Neural progenitor cell (in vitro differentiated cells): ENCODE measurements at regions not wholly inside any gene's neighbourhood (a gene's known extent, or its start where the extent isn't known, plus 50 kb on each side); places are given as distances from the start of the nearest gene placed in this dataset.
"Not testable (repeated sequence)": the region's sequence is repeated elsewhere in the genome, so short reads cannot be mapped to it uniquely, and the experiment has no call there.

Experiments used
- DNase-seq: peaks from one replicate; pipeline ENCODE4 v3.0.0-alpha.2; 2016; ENCODE audit warnings: low spot score
- H2AFZ ChIP-seq: fragments of 200-600 bp; sonication (generic); replicated peaks from 2 replicates; pipeline ENCODE4 v1.6.1; 2016; ENCODE audit warnings: antibody characterized with exemption
- H3F3A ChIP-seq: fragments of 200-600 bp; sonication (generic); 2 replicates; pipeline ENCODE4 v1.6.1; 2016; ENCODE audit warnings: antibody characterized with exemption, low read depth
- H3K27ac ChIP-seq: fragments of 200-600 bp; sonication (generic); 2 replicates; pipeline ENCODE4 v1.5.1; 2016; ENCODE audit warnings: mild to moderate bottlenecking
- H3K27me3 ChIP-seq: fragments of 200-600 bp; sonication (generic); 2 replicates; pipeline ENCODE4 v1.6.1; 2016; ENCODE audit warnings: mild to moderate bottlenecking, moderate library complexity
- H3K36me3 ChIP-seq: fragments of 200-600 bp; sonication (generic); 2 replicates; pipeline ENCODE4 v1.5.1; 2016
- H3K4me1 ChIP-seq: fragments of 200-600 bp; sonication (generic); 2 replicates; pipeline ENCODE4 v1.6.1; 2016; ENCODE audit warnings: mixed run types
- H3K4me2 ChIP-seq: fragments of 200-600 bp; sonication (generic); 2 replicates; pipeline ENCODE4 v1.6.1; 2016
- H3K4me3 ChIP-seq: fragments of 200-600 bp; sonication (generic); 2 replicates; pipeline ENCODE4 v1.5.1; 2016
- H3K79me2 ChIP-seq: fragments of 200-600 bp; sonication (generic); 2 replicates; pipeline ENCODE4 v1.6.1; 2016; ENCODE audit warnings: low read depth
- H3K9ac ChIP-seq: fragments of 200-600 bp; sonication (generic); 2 replicates; pipeline ENCODE4 v1.6.1; 2016
- H3K9me3 ChIP-seq: fragments of 200-600 bp; sonication (generic); 2 replicates; pipeline ENCODE4 v1.5.1; 2016; ENCODE audit warnings: low read depth
- H4K20me1 ChIP-seq: fragments of 200-600 bp; sonication (generic); 2 replicates; pipeline ENCODE4 v1.6.1; 2016; ENCODE audit warnings: low read depth
- H3K27ac Mint-ChIP-seq: 3 replicates; pipeline ENCODE4 v1.8.0; 2021; ENCODE audit warnings: mixed read lengths
- H3K27me3 Mint-ChIP-seq: 2 replicates; pipeline ENCODE4 v1.8.0; 2022; ENCODE audit warnings: low read depth, mild to moderate bottlenecking, inconsistent platforms, moderate library complexity, mixed read lengths; ENCODE audit not compliant: insufficient read depth
- H3K36me3 Mint-ChIP-seq: 3 replicates; pipeline ENCODE4 v1.8.0; 2021; ENCODE audit warnings: mixed read lengths
- H3K4me1 Mint-ChIP-seq: 3 replicates; pipeline ENCODE4 v1.8.0; 2021; ENCODE audit warnings: mixed read lengths
- H3K4me3 Mint-ChIP-seq: 3 replicates; pipeline ENCODE4 v1.8.0; 2021; ENCODE audit warnings: mild to moderate bottlenecking, moderate library complexity, mixed read lengths
- H3K9me3 Mint-ChIP-seq: 3 replicates; pipeline ENCODE4 v1.8.0; 2020; ENCODE audit warnings: mixed read lengths
- CTCF ChIP-seq: fragments of 200-600 bp; sonication (generic); IDR thresholded peaks from 2 replicates; pipeline ENCODE4 v1.5.1; 2017; ENCODE audit warnings: antibody characterized with exemption, mild to moderate bottlenecking
- EZH2 ChIP-seq: fragments of 200-600 bp; sonication (generic); IDR thresholded peaks from 2 replicates; pipeline ENCODE4 v1.6.1; 2017; ENCODE audit warnings: antibody characterized with exemption, mild to moderate bottlenecking, moderate library complexity
- EZH2phosphoT487 ChIP-seq: fragments of 200-600 bp; sonication (generic); IDR thresholded peaks from 2 replicates; pipeline ENCODE4 v1.6.1; 2017; ENCODE audit warnings: antibody characterized with exemption

DNA sequence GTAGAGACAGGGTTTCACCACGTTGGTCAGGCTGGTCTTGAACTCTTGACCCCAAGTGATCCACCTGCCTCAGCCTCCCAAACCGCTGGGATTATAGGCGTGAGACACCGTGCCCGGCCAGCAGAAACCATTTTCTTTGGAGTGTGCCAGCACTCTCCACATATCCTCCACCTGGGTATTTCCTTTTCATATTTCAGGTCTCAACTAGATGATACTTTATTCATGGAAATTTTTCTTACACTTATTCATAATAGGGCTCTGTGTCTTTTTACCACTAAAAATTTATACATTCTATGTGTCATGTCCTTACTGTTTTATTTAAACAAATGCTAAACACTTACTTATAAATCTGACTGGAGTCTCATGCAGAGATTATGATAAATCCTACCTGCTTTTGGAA, 305.9 kb downstream of the PCDH20 start:
- no peak for TF ChIP-seq EZH2
- no peak for TF ChIP-seq CTCF
- no peak for TF ChIP-seq EZH2phosphoT487
- H3K9ac ChIP-seq: no peak overlapping the region
- no peaks in the 10 kb centered on the region for H3K9me3 ChIP-seq
- no peaks in the 10 kb centered on the region for H3K27me3 Mint-ChIP-seq
- H3K4me3 Mint-ChIP-seq: no peak overlapping the region
- peaks cover 3% of the 10 kb centered on the region for H3K4me1 Mint-ChIP-seq
- H3K79me2 ChIP-seq: no peaks in the 10 kb centered on the region
- H3K4me1 ChIP-seq: no peaks in the 10 kb centered on the region
- H3F3A ChIP-seq: no peaks in the 10 kb centered on the region
- H3K27ac ChIP-seq: no peak overlapping the region
- no peaks in the 10 kb centered on the region for H3K9me3 Mint-ChIP-seq
- no peaks in the 10 kb centered on the region for H3K36me3 ChIP-seq
- no peak overlapping the region for H2AFZ ChIP-seq
- no peaks in the 10 kb centered on the region for H4K20me1 ChIP-seq
- no peaks in the 10 kb centered on the region for H3K27me3 ChIP-seq
- DNase-seq: no peak
- H3K27ac Mint-ChIP-seq: no peak overlapping the region
- no peaks in the 10 kb centered on the region for H3K36me3 Mint-ChIP-seq
- no peak overlapping the region for H3K4me3 ChIP-seq
- H3K4me2 ChIP-seq: no peak overlapping the region

DNA sequence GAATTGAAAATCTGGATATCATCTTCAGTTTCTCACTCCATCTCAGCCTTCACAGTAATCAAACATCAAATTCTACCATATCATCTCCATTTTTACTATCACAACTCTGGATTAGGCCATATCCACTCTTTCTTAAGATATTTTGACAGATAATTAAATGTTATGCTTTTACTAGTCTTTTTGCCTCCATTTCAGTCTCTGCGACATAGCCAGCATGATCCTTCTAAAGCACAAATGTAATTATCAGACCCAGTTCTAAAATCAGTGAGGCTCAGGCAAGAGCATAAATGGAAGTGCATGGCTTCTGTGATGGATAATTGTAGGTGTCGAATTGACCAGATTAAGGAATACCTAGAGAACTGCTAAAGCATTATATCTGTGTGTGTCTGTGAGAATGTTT, 307.7 kb downstream of the PCDH20 start:
- H3K27me3 Mint-ChIP-seq: no peaks in the 10 kb centered on the region
- H3K4me3 ChIP-seq: no peak overlapping the region
- H3K27me3 ChIP-seq: no peaks in the 10 kb centered on the region
- no peaks in the 10 kb centered on the region for H3K9me3 Mint-ChIP-seq
- no peaks in the 10 kb centered on the region for H3F3A ChIP-seq
- H3K4me2 ChIP-seq: no peak overlapping the region
- no peaks in the 10 kb centered on the region for H3K4me1 ChIP-seq
- no peak overlapping the region for H3K27ac ChIP-seq
- peaks cover 3% of the 10 kb centered on the region for H3K4me1 Mint-ChIP-seq
- no peak overlapping the region for H3K9ac ChIP-seq
- no peaks in the 10 kb centered on the region for H3K79me2 ChIP-seq
- TF ChIP-seq EZH2phosphoT487: no peak
- no peak for TF ChIP-seq CTCF
- TF ChIP-seq EZH2: no peak
- no peak overlapping the region for H2AFZ ChIP-seq
- no peaks in the 10 kb centered on the region for H4K20me1 ChIP-seq
- H3K36me3 ChIP-seq: no peaks in the 10 kb centered on the region
- DNase-seq: no peak
- H3K27ac Mint-ChIP-seq: no peak overlapping the region
- H3K4me3 Mint-ChIP-seq: no peak overlapping the region
- no peaks in the 10 kb centered on the region for H3K36me3 Mint-ChIP-seq
- no peaks in the 10 kb centered on the region for H3K9me3 ChIP-seq

DNA sequence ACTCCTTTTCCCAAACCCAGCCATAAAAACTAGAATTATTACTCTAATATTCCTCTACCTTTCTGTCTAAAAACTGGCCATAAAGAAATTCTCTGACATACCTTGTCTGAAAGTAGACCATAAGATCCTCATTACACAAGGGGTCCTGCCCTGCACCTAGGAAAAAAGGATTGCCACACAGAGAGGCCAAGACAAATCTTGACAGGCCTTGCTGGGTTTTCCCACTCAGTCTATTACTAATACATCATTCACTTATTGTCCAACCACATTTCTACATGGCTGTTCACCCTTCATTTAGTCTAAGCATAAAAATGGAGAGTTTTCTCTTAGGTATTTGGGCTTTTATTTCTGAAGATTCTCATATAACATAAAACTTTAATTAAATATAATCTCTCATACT, 319.8 kb downstream of the PCDH20 start:
- no peaks in the 10 kb centered on the region for H3K27me3 ChIP-seq
- H3K9ac ChIP-seq: no peak overlapping the region
- H3K4me1 ChIP-seq: peaks cover 8% of the 10 kb centered on the region
- H3K27ac ChIP-seq: no peak overlapping the region
- no peaks in the 10 kb centered on the region for H3K36me3 ChIP-seq
- DNase-seq: no peak
- Mint-ChIP-seq H3K9me3 (no peaks in the 10 kb centered on the region), H3K4me3 (no peak overlapping the region), H3K36me3 (no peaks in the 10 kb centered on the region), H3K4me1 (peaks cover 7% of the 10 kb centered on the region), H3K27me3 (no peaks in the 10 kb centered on the region), H3K27ac (no peak overlapping the region)
- H2AFZ ChIP-seq: no peak overlapping the region
- no peaks in the 10 kb centered on the region for H3K79me2 ChIP-seq
- H3K4me3 ChIP-seq: no peak overlapping the region
- no peak overlapping the region for H3K4me2 ChIP-seq
- no peaks in the 10 kb centered on the region for H3K9me3 ChIP-seq
- H3F3A ChIP-seq: no peaks in the 10 kb centered on the region
- no peaks in the 10 kb centered on the region for H4K20me1 ChIP-seq
- TF ChIP-seq EZH2: no peak
- TF ChIP-seq EZH2phosphoT487: no peak
- TF ChIP-seq CTCF: no peak

DNA sequence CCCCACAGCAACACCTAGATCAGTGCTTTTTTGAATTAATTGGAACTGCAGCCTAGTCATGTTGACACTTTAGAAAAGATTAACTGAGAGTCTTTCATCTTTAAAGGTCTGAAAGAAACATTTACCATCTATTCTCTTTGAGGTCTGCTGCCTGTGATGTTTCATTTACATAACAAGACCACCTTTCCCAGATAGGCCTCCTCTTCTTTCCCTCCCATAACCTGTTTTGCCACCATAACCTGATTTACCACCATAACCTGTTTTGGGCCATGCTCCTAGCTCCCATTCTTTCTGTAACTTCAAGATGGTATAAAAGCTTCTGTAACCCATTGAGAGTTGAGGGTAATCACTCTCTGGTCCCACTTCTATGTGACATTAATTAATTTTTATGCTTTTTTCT, 320.8 kb downstream of the PCDH20 start:
- TF ChIP-seq CTCF: no peak
- TF ChIP-seq EZH2phosphoT487: peak; percentile 38
- TF ChIP-seq EZH2: no peak
- Mint-ChIP-seq H3K4me1 (peaks cover 7% of the 10 kb centered on the region), H3K9me3 (no peaks in the 10 kb centered on the region), H3K27ac (no peak overlapping the region), H3K36me3 (no peaks in the 10 kb centered on the region), H3K4me3 (no peak overlapping the region), H3K27me3 (no peaks in the 10 kb centered on the region)
- Histone ChIP-seq H3K36me3 (no peaks in the 10 kb centered on the region), H3K27ac (no peak overlapping the region), H3F3A (no peaks in the 10 kb centered on the region), H4K20me1 (no peaks in the 10 kb centered on the region), H3K4me2 (no peak overlapping the region), H3K79me2 (no peaks in the 10 kb centered on the region), H3K9me3 (no peaks in the 10 kb centered on the region), H3K4me1 (peaks cover 8% of the 10 kb centered on the region), H2AFZ (no peak overlapping the region), H3K27me3 (no peaks in the 10 kb centered on the region), H3K4me3 (no peak overlapping the region), H3K9ac (no peak overlapping the region)
- DNase-seq: no peak

DNA sequence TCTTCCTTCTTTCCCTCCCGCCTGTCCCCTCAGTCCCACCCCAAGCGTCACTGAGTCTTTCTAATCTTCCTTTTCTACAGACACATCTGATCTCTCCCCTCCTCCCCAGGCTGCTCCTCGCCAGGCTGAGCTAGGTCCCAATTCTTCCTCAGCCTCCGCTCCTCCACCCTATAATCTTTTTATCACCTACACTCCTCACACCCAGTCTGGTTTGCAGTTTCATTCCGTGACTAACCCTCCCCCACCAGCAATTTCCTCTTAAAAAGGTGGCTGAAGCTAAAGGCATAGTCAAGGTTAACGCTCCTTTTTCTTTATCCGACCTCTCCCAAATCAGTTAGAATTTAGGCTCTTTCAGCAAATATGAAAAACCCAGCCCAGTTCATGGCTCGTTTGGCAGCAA, 325.8 kb downstream of the PCDH20 start:
- not testable (repeated sequence) for H3K36me3 Mint-ChIP-seq, H3K9me3 Mint-ChIP-seq, H3F3A ChIP-seq, DNase-seq, H3K27me3 Mint-ChIP-seq, H3K27ac Mint-ChIP-seq, H3K9me3 ChIP-seq, H4K20me1 ChIP-seq, H3K79me2 ChIP-seq, H3K27me3 ChIP-seq, H3K4me3 ChIP-seq, H3K4me2 ChIP-seq, H3K27ac ChIP-seq, H3K4me1 Mint-ChIP-seq, H3K4me1 ChIP-seq, H3K4me3 Mint-ChIP-seq, H3K36me3 ChIP-seq, H3K9ac ChIP-seq, H2AFZ ChIP-seq
